ENCODE measurements at regions not wholly inside any gene's neighbourhood (a gene's known extent, or its start where the extent isn't known, plus 50 kb on each side); places are given as distances from the start of the nearest gene placed in this dataset.

DNA sequence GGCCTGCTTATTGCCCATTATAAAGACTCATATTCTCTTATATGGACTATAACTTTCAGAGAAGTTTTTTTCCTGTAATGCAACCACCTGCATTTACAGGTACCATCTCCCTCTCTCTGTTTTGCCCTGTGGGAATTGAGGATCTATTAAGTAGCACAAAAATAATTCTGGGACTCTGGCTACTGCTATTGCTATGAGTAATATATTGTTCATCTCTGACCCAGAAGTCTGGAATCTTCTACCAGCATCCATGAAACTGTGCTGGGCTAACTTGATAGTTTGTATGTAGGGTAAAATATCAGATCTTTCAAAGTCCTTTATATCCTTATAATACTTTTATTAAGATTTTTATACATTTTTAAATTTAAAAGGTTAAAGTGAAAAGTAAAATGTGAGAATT is 607.2 kb downstream of the EFNA5 start:
- TF ChIP-seq, protein P1, sequence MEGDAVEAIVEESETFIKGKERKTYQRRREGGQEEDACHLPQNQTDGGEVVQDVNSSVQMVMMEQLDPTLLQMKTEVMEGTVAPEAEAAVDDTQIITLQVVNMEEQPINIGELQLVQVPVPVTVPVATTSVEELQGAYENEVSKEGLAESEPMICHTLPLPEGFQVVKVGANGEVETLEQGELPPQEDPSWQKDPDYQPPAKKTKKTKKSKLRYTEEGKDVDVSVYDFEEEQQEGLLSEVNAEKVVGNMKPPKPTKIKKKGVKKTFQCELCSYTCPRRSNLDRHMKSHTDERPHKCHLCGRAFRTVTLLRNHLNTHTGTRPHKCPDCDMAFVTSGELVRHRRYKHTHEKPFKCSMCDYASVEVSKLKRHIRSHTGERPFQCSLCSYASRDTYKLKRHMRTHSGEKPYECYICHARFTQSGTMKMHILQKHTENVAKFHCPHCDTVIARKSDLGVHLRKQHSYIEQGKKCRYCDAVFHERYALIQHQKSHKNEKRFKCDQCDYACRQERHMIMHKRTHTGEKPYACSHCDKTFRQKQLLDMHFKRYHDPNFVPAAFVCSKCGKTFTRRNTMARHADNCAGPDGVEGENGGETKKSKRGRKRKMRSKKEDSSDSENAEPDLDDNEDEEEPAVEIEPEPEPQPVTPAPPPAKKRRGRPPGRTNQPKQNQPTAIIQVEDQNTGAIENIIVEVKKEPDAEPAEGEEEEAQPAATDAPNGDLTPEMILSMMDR (IDR thresholded peaks at IDR 0.05; ENCODE audit: insufficient read depth, low read length, poor library complexity, severe bottlenecking) = no peak
- H3K27me3 ChIP-seq (ENCODE audit: control insufficient read depth, insufficient read depth, low read length) = no peaks in the 10 kb centered on the region
- DNase-seq (ENCODE audit: low read depth) = no peak
- no peaks in the 10 kb centered on the region for H3K36me3 ChIP-seq (ENCODE audit: control insufficient read depth, insufficient read depth, low read length)
- no peak overlapping the region for H3K4me3 ChIP-seq (ENCODE audit: low read depth, low read length)

DNA sequence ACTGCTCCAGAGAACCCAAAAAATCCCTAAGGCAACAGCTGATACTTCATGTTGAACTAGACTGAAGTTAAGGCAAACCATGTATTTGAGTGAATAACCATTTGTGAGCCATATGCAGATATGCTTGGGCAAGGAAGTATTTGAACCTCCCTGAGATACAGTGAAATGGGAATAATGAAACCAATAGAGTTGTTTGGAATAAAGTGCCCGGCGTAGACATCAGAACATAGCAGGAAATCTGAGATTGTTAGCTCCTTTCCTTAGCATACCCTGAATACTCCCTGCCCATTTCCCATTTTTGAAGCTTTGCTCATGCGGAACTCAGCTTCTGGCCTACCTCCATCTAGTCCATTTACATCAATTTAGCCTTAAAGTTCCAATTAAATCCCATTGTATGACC is 611.9 kb downstream of the EFNA5 start:
- Histone ChIP-seq H3K36me3 (ENCODE audit: control insufficient read depth, insufficient read depth, low read length) (no peaks in the 10 kb centered on the region), H3K4me3 (ENCODE audit: low read depth, low read length) (no peak overlapping the region), H3K27me3 (ENCODE audit: control insufficient read depth, insufficient read depth, low read length) (no peaks in the 10 kb centered on the region)
- no peak for DNase-seq (ENCODE audit: low read depth)
- TF ChIP-seq, protein P1 (IDR thresholded peaks at IDR 0.05; ENCODE audit: insufficient read depth, low read length, poor library complexity, severe bottlenecking) = no peak

DNA sequence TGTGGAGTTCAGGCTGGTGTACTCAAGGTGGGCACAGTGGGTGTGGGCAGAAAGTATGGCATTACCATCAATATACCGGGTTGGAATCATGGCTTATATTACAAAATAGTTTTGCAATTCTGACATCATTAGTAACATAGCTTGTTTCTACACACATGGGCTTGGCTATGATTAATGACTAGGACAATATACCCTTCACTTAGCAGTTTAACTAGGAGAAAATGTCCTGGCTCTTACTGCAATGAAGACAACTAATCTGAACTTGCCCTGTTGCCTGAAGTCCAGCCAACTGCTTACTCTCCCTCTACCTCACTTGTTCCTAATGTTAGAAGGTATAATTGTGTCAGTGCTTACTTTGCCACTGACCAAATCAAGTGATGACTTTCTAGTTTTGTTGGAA is 612.5 kb downstream of the EFNA5 start:
- DNase-seq (ENCODE audit: low read depth) = no peak
- H3K36me3 ChIP-seq (ENCODE audit: control insufficient read depth, insufficient read depth, low read length) = no peaks in the 10 kb centered on the region
- no peaks in the 10 kb centered on the region for H3K27me3 ChIP-seq (ENCODE audit: control insufficient read depth, insufficient read depth, low read length)
- no peak overlapping the region for H3K4me3 ChIP-seq (ENCODE audit: low read depth, low read length)
- TF ChIP-seq, protein P1 (IDR thresholded peaks at IDR 0.05; ENCODE audit: insufficient read depth, low read length, poor library complexity, severe bottlenecking) = no peak

DNA sequence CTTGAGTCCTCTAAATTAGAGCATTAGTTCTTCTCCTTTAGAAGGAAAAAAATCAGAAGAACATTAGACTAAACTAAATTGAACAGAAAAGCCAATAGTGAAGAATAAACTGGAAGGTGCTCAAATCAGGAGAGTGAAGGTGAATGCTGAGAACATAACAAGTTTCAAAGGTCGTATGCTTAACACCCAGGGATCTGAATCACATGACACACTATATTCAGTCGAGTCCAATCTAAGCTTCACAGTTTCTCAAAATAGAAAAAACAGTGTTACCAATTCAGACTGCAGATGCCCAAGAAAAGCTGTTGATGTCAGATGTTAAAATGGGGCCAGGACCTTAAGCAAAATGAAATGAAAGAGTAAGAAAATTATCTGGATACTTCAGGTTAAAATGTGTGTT is 614.5 kb downstream of the EFNA5 start:
- Histone ChIP-seq H3K27me3 (ENCODE audit: control insufficient read depth, insufficient read depth, low read length) (no peaks in the 10 kb centered on the region), H3K36me3 (ENCODE audit: control insufficient read depth, insufficient read depth, low read length) (no peaks in the 10 kb centered on the region), H3K4me3 (ENCODE audit: low read depth, low read length) (no peak overlapping the region)
- DNase-seq (ENCODE audit: low read depth) = no peak
- TF ChIP-seq, protein P1 (IDR thresholded peaks at IDR 0.05; ENCODE audit: insufficient read depth, low read length, poor library complexity, severe bottlenecking) = no peak

DNA sequence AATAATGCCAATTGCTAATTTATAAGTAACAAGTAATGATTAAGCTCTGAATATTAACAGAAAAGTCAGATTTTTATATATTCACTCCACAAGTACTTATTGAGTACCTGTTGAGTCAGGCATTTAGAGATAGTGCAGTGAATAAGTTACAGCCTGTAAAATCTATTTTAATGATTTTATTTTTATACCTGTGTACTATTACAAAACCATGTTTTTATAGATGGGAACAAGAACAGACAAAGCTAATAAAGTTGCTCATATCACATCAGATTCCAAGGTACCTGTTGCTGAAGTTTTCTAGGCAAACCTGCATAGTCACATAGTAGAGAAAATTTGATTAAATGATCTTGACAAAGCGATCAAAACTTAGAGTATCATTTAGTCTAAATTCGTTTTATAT is 623.7 kb downstream of the EFNA5 start:
- H3K4me3 ChIP-seq (ENCODE audit: low read depth, low read length) = no peak overlapping the region
- H3K36me3 ChIP-seq (ENCODE audit: control insufficient read depth, insufficient read depth, low read length) = no peaks in the 10 kb centered on the region
- no peak for DNase-seq (ENCODE audit: low read depth)
- TF ChIP-seq, protein P1 (IDR thresholded peaks at IDR 0.05; ENCODE audit: insufficient read depth, low read length, poor library complexity, severe bottlenecking) = no peak
- no peaks in the 10 kb centered on the region for H3K27me3 ChIP-seq (ENCODE audit: control insufficient read depth, insufficient read depth, low read length)

DNA sequence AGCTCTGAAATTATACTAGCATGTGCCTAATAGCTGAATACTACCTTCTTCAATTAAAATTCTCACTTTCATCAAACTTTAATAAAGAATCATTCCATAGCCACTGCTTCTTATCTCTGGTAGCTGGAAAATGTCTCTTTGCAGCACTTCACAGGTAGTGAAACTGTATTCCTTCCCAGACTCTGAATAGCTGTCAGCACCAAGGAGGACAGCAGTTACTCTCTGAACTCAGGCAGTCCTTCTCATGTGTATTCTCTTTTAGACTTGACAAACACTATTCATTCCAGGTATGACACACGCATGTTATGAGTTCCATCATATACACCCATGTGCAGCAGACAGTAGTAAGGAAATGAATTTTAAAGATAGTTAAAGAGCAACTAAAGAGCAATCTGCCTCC is 627.1 kb downstream of the EFNA5 start:
- no peaks in the 10 kb centered on the region for H3K27me3 ChIP-seq (ENCODE audit: control insufficient read depth, insufficient read depth, low read length)
- H3K36me3 ChIP-seq (ENCODE audit: control insufficient read depth, insufficient read depth, low read length) = no peaks in the 10 kb centered on the region
- DNase-seq (ENCODE audit: low read depth) = no peak
- TF ChIP-seq, protein P1 (IDR thresholded peaks at IDR 0.05; ENCODE audit: insufficient read depth, low read length, poor library complexity, severe bottlenecking) = no peak
- no peak overlapping the region for H3K4me3 ChIP-seq (ENCODE audit: low read depth, low read length)
